Lung (tissue), 11 donors: ENCODE measurements at regions not wholly inside any gene's neighbourhood (a gene's known extent, or its start where the extent isn't known, plus 50 kb on each side); places are given as distances from the start of the nearest gene placed in this dataset.

Source experiments
- ATAC-seq: fragments of 200-7000 bp; cut with Tn5 transposase; one replicate; pipeline ENCODE4 v1.9.1; 2020; ENCODE audit warnings: moderate number of reproducible peaks; ENCODE audit not compliant: insufficient read depth, low FRiP score
- DNase-seq, 3 donors: peaks; one replicate each; pipeline ENCODE4 v3.0.0-alpha.2; 2013 to 2017
- H3K27ac ChIP-seq, 2 donors: one replicate each; pipeline ENCODE4 v1.5.1; 2013; ENCODE audit warnings: mild to moderate bottlenecking in 2 of 2, moderate library complexity in 2 of 2, control low read depth in 1 of 2, inconsistent platforms in 1 of 2, low read depth in 1 of 2, low read length in 1 of 2
- H3K27me3 ChIP-seq, 3 donors: one replicate each; pipeline ENCODE4 v1.5.1; 2013; ENCODE audit warnings: low read length in 2 of 3; ENCODE audit not compliant: control insufficient read depth in 3 of 3, insufficient read depth in 3 of 3
- H3K36me3 ChIP-seq, 4 donors: one replicate each; pipeline ENCODE4 v1.5.1; 2013; ENCODE audit warnings: low read length in 4 of 4, mild to moderate bottlenecking in 1 of 4, moderate library complexity in 1 of 4; ENCODE audit not compliant: control insufficient read depth in 4 of 4, insufficient read depth in 4 of 4
- H3K4me1 ChIP-seq, 5 donors: one replicate each; pipeline ENCODE4 v1.5.1; 2013; ENCODE audit warnings: low read length in 5 of 5, mild to moderate bottlenecking in 2 of 5, moderate library complexity in 1 of 5; ENCODE audit not compliant: control insufficient read depth in 5 of 5, insufficient read depth in 5 of 5
- H3K4me3 ChIP-seq: one replicate; pipeline ENCODE4 v1.5.1; 2013; ENCODE audit warnings: mild to moderate bottlenecking, control low read depth, moderate library complexity
- H3K9ac ChIP-seq, 2 donors: one replicate each; pipeline ENCODE4 v1.5.1; 2013; ENCODE audit warnings: low read length in 2 of 2, control low read depth in 1 of 2; ENCODE audit not compliant: insufficient read depth in 1 of 2
- H3K9me3 ChIP-seq, 4 donors: one replicate each; pipeline ENCODE4 v1.5.1; 2013; ENCODE audit warnings: low read length in 3 of 4, mild to moderate bottlenecking in 1 of 4, moderate library complexity in 1 of 4; ENCODE audit not compliant: control insufficient read depth in 4 of 4, insufficient read depth in 3 of 4
- WGBS, 2 donors: extraction: QIAGEN DNeasy Blood & Tissue Kit; methylation state at CpG; one replicate each; pipeline ENCODE4 v1.1.7; 2013; 5-methylcytosine and 5-hydroxymethylcytosine counted together
- TF ChIP-seq, protein P1 (sequence below): IDR thresholded peaks from 2 replicates; pipeline ENCODE4 v1.5.1; 2012; ENCODE audit warnings: mild to moderate bottlenecking; ENCODE audit errors: control extremely low read depth, extremely low read depth
- donor health status: control.
- donor health status: control.
- donor health status: Bipolar disorder and iron deficiency.
- donor health status: healthy.
- donor health status: DM: yes; HTN: yes; CAD: no.

DNA sequence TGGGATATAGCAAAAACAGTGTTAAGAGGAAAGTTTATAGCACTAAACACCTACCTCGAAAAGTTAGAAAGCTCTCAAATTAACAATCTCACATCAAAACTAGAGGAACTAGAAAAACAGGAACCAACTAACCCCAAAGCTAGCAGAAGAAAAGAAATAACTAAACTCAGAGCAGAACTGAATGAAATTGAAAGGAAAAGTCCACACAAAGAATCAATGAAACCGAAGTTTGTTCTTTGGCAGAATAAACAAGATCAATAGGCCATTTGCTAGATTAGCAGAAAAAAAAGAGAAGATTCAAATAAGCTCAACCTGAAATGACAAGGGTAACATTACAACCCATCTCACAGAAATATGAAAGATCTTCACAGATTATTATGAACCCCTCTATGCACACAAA, 234.8 kb upstream of the ISL1 start:
- no peak overlapping the region for H3K9ac ChIP-seq
- H3K4me1 ChIP-seq: no peaks in the 10 kb centered on the region
- ATAC-seq (no peak), DNase-seq (no peak)
- H3K27ac ChIP-seq: no peak overlapping the region
- WGBS, 2 donors: 58 to 72% methylated on average over 2 of the region's 2 CpGs
- H3K9me3 ChIP-seq: peaks cover 0 to 4% (median 2%) of the 10 kb centered on the region in 4 donors
- no peak overlapping the region for H3K4me3 ChIP-seq
- no peaks in the 10 kb centered on the region for H3K36me3 ChIP-seq
- no peaks in the 10 kb centered on the region for H3K27me3 ChIP-seq
- TF ChIP-seq, protein P1, sequence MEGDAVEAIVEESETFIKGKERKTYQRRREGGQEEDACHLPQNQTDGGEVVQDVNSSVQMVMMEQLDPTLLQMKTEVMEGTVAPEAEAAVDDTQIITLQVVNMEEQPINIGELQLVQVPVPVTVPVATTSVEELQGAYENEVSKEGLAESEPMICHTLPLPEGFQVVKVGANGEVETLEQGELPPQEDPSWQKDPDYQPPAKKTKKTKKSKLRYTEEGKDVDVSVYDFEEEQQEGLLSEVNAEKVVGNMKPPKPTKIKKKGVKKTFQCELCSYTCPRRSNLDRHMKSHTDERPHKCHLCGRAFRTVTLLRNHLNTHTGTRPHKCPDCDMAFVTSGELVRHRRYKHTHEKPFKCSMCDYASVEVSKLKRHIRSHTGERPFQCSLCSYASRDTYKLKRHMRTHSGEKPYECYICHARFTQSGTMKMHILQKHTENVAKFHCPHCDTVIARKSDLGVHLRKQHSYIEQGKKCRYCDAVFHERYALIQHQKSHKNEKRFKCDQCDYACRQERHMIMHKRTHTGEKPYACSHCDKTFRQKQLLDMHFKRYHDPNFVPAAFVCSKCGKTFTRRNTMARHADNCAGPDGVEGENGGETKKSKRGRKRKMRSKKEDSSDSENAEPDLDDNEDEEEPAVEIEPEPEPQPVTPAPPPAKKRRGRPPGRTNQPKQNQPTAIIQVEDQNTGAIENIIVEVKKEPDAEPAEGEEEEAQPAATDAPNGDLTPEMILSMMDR: no peak

DNA sequence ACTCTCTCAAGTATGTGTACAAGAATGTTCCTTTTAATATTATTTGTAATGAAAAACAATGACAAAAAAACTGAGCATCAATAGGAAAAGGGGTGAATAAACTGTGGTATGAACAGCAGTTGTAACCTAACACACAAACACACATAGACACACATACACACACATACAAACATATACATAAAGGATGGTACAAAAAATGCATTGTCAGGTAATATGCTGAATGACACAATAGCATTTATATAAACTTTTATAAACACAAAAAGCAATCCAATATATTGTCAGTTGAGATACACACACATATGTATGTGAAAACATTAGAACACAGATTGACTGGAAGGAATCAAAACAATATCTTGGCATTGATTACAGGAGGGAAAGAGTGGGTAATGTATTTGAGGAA, 227.0 kb upstream of the ISL1 start:
- Histone ChIP-seq H3K4me1 (no peaks in the 10 kb centered on the region), H3K27me3 (no peaks in the 10 kb centered on the region), H3K9ac (no peak overlapping the region), H3K4me3 (no peak overlapping the region), H3K27ac (no peak overlapping the region), H3K36me3 (no peaks in the 10 kb centered on the region), H3K9me3 (peaks cover 0 to 9% (median 2%) of the 10 kb centered on the region in 4 donors)
- no peak for DNase-seq
- no peak for ATAC-seq
- TF ChIP-seq, protein P1: no peak

DNA sequence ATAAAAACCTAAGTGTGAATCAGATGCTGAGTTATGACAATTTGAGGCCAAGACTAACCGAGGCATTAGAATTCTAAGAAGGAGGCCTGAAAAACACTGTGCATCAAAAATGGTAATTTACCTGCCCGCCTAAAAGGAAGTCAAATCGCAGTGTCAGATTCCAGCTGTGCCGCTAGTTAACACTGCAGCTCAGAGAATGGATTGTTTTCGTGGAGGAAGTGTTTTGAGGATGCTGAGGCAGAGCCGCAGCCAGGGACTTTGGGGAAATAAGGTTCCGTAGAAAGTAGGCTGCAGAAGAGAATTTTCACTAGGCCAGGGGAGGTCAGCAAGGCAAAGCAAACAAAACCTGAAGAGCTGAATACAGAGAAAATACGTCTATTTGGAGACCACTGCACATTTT, 226.4 kb upstream of the ISL1 start:
- Histone ChIP-seq H3K36me3 (no peaks in the 10 kb centered on the region), H3K9ac (no peak overlapping the region), H3K27me3 (no peaks in the 10 kb centered on the region), H3K9me3 (peaks cover 0 to 10% (median 3%) of the 10 kb centered on the region in 4 donors), H3K27ac (no peak overlapping the region), H3K4me1 (no peaks in the 10 kb centered on the region), H3K4me3 (no peak overlapping the region)
- 32 to 42% methylated on average over 8 of the region's 8 CpGs for WGBS, 2 donors
- TF ChIP-seq, protein P1: no peak
- ATAC-seq (no peak), DNase-seq (no peak)

DNA sequence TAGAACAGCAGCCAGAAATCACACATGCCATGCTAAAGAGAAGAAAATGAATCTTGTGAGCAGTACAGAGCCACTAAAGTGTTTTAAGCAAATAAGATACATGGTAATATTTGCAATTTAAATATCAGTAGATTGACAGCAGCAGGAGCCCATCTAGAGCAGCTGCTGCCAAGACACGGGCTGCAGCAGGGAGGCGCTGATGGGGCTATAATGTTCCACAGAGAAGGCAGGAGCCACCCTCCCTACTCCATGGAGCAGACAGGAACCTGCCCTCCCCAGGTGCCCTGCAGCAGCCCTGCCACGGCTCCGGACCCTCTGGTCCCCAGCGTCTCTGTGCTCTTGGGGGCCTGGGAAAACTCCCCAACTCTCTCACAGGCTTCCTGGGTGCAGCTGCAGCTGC, 224.1 kb upstream of the ISL1 start:
- H3K36me3 ChIP-seq: no peaks in the 10 kb centered on the region
- H3K27me3 ChIP-seq: no peaks in the 10 kb centered on the region
- H3K4me1 ChIP-seq: no peaks in the 10 kb centered on the region
- no peak for DNase-seq
- H3K4me3 ChIP-seq: no peak overlapping the region
- TF ChIP-seq, protein P1: no peak
- WGBS, 2 donors: 85 to 86% methylated on average over 4 to 5 of the region's 5 CpGs
- no peak for ATAC-seq
- H3K9ac ChIP-seq: no peak overlapping the region
- H3K27ac ChIP-seq: no peak overlapping the region
- H3K9me3 ChIP-seq: peaks cover 0 to 10% (median 3%) of the 10 kb centered on the region in 4 donors
